GM23338 (cell line): ENCODE measurements at regions not wholly inside any gene's neighbourhood (a gene's known extent, or its start where the extent isn't known, plus 50 kb on each side); places are given as distances from the start of the nearest gene placed in this dataset.

ENCODE experiments used
- CREB1 ChIP-seq: fragments of 250-450 bp; sonication (Bioruptor Pico); IDR thresholded peaks from 2 replicates; pipeline ENCODE4 v1.5.0; 2020; ENCODE audit warnings: low read depth, mild to moderate bottlenecking, moderate library complexity
- EZH2 ChIP-seq: fragments of 200-600 bp; sonication (generic); IDR thresholded peaks from one replicate; pipeline ENCODE4 v1.8.0; 2017; ENCODE audit warnings: antibody characterized with exemption, mild to moderate bottlenecking, low read depth; ENCODE audit not compliant: unreplicated experiment
- EZH2phosphoT487 ChIP-seq: fragments of 200-600 bp; sonication (generic); IDR thresholded peaks from one replicate; pipeline ENCODE4 v1.8.1; 2018; ENCODE audit warnings: antibody characterized with exemption; ENCODE audit not compliant: unreplicated experiment
- JUNB ChIP-seq: IDR thresholded peaks from one replicate; pipeline ENCODE4 v1.6.1; 2016; ENCODE audit warnings: antibody characterized with exemption; ENCODE audit not compliant: unreplicated experiment
- NANOG ChIP-seq: IDR thresholded peaks from 2 replicates; pipeline ENCODE4 v1.6.1; 2016; ENCODE audit warnings: antibody characterized with exemption, borderline replicate concordance
- POLR2AphosphoS5 ChIP-seq: IDR thresholded peaks from 2 replicates; pipeline ENCODE4 v1.6.1; 2016; ENCODE audit warnings: antibody characterized with exemption, low read depth
- STAT1 ChIP-seq: IDR thresholded peaks from one replicate; pipeline ENCODE4 v1.6.1; 2016; ENCODE audit warnings: antibody characterized with exemption; ENCODE audit not compliant: unreplicated experiment
- TF ChIP-seq, protein P1 (sequence below), 2 experiments: fragments of 200-600 bp in 1 of 2; sonication (generic) in 1 of 2; conservative IDR thresholded peaks; 2 replicates each; pipeline versions ENCODE4 v1.5.1 to v1.6.1; 2016 to 2017; ENCODE audit warnings: antibody characterized with exemption in 2 of 2, low read depth in 2 of 2, mild to moderate bottlenecking in 2 of 2, moderate library complexity in 1 of 2
- TF ChIP-seq, protein P2 (sequence below): IDR thresholded peaks from 2 replicates; pipeline ENCODE4 v1.6.1; 2016; ENCODE audit warnings: antibody characterized with exemption
- TF ChIP-seq, protein P3 (sequence below): IDR thresholded peaks from one replicate; pipeline ENCODE4 v1.6.1; 2018; ENCODE audit warnings: antibody characterized with exemption; ENCODE audit not compliant: unreplicated experiment

DNA sequence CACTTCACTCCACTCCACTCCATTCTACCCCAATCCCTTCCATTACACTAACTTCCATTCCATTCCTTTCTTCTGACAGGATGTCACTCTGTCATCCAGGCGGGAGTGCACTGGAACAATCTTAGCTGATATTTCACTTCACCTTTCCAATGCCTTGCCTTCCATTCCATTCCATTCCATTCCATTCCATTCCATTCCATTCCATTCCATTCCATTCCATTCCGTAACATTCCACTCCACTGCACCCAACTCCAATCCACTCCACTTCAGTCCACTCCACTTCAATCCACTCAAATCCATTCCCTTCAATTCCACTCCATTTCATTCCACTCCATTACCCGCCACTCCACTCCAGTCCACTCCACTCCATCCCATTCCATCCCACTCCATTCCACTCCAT lies 1099.4 kb downstream of the TSPY10 start:
- TF ChIP-seq JUNB (no peak), EZH2 (no peak), CREB1 (CRISPR knock-in tag) (no peak), EZH2phosphoT487 (no peak), POLR2AphosphoS5 (no peak), STAT1 (no peak), NANOG (no peak)
- TF ChIP-seq, protein P1, sequence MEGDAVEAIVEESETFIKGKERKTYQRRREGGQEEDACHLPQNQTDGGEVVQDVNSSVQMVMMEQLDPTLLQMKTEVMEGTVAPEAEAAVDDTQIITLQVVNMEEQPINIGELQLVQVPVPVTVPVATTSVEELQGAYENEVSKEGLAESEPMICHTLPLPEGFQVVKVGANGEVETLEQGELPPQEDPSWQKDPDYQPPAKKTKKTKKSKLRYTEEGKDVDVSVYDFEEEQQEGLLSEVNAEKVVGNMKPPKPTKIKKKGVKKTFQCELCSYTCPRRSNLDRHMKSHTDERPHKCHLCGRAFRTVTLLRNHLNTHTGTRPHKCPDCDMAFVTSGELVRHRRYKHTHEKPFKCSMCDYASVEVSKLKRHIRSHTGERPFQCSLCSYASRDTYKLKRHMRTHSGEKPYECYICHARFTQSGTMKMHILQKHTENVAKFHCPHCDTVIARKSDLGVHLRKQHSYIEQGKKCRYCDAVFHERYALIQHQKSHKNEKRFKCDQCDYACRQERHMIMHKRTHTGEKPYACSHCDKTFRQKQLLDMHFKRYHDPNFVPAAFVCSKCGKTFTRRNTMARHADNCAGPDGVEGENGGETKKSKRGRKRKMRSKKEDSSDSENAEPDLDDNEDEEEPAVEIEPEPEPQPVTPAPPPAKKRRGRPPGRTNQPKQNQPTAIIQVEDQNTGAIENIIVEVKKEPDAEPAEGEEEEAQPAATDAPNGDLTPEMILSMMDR (conservative IDR thresholded peaks at IDR 0.05; ENCODE audit: low read depth in 2 of 2), result no peak
- TF ChIP-seq, protein P2, sequence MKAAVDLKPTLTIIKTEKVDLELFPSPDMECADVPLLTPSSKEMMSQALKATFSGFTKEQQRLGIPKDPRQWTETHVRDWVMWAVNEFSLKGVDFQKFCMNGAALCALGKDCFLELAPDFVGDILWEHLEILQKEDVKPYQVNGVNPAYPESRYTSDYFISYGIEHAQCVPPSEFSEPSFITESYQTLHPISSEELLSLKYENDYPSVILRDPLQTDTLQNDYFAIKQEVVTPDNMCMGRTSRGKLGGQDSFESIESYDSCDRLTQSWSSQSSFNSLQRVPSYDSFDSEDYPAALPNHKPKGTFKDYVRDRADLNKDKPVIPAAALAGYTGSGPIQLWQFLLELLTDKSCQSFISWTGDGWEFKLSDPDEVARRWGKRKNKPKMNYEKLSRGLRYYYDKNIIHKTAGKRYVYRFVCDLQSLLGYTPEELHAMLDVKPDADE, result no peak
- TF ChIP-seq, protein P3, sequence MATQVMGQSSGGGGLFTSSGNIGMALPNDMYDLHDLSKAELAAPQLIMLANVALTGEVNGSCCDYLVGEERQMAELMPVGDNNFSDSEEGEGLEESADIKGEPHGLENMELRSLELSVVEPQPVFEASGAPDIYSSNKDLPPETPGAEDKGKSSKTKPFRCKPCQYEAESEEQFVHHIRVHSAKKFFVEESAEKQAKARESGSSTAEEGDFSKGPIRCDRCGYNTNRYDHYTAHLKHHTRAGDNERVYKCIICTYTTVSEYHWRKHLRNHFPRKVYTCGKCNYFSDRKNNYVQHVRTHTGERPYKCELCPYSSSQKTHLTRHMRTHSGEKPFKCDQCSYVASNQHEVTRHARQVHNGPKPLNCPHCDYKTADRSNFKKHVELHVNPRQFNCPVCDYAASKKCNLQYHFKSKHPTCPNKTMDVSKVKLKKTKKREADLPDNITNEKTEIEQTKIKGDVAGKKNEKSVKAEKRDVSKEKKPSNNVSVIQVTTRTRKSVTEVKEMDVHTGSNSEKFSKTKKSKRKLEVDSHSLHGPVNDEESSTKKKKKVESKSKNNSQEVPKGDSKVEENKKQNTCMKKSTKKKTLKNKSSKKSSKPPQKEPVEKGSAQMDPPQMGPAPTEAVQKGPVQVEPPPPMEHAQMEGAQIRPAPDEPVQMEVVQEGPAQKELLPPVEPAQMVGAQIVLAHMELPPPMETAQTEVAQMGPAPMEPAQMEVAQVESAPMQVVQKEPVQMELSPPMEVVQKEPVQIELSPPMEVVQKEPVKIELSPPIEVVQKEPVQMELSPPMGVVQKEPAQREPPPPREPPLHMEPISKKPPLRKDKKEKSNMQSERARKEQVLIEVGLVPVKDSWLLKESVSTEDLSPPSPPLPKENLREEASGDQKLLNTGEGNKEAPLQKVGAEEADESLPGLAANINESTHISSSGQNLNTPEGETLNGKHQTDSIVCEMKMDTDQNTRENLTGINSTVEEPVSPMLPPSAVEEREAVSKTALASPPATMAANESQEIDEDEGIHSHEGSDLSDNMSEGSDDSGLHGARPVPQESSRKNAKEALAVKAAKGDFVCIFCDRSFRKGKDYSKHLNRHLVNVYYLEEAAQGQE, result no peak
